Activated CD8-positive, alpha-beta T cell treated with anti-CD3 and anti-CD28 coated beads for 36 hours (primary cell): ENCODE measurements at regions not wholly inside any gene's neighbourhood (a gene's known extent, or its start where the extent isn't known, plus 50 kb on each side); places are given as distances from the start of the nearest gene placed in this dataset.

Experiments
- ATAC-seq: fragments of 200-7000 bp; cut with Tn5 transposase; one replicate; pipeline ENCODE4 v1.10.0; 2021; ENCODE audit warnings: mild to moderate bottlenecking, moderate library complexity
- CTCF ChIA-PET: fragments of 350-600 bp; sonication (Branson Sonifier 250); formaldehyde crosslinking; loops from one replicate; lab custom pipeline; 2021; ENCODE audit warnings: antibody characterized with exemption; lab: Charles Lee
- POLR2A ChIA-PET: fragments of 350-600 bp; sonication (Branson Sonifier 250); formaldehyde crosslinking; loops from one replicate; lab custom pipeline; 2021; ENCODE audit warnings: antibody characterized with exemption; lab: Charles Lee
- DNase-seq: peaks from one replicate; pipeline ENCODE4 v3.0.0-alpha.2; 2020
- H3K27ac Mint-ChIP-seq: one replicate; pipeline ENCODE4 v1.8.0; 2021; ENCODE audit warnings: mild to moderate bottlenecking, mixed read lengths
- H3K27me3 Mint-ChIP-seq: one replicate; pipeline ENCODE4 v1.8.0; 2021; ENCODE audit warnings: mixed read lengths
- H3K36me3 Mint-ChIP-seq: one replicate; pipeline ENCODE4 v1.8.0; 2021; ENCODE audit warnings: low read depth, mixed read lengths
- H3K4me1 Mint-ChIP-seq: one replicate; pipeline ENCODE4 v1.8.0; 2021; ENCODE audit warnings: low read depth, mixed read lengths
- H3K4me3 Mint-ChIP-seq: one replicate; pipeline ENCODE4 v1.8.0; 2021; ENCODE audit warnings: mild to moderate bottlenecking, moderate library complexity, mixed read lengths
- H3K9me3 Mint-ChIP-seq: one replicate; pipeline ENCODE4 v1.8.0; 2021; ENCODE audit warnings: mixed read lengths
- intact Hi-C: fragments of 100-400 bp; cut with micrococcal nuclease; formaldehyde crosslinking; loops from one replicate; pipeline ENCODE4 v1.10.0; 2022
- TF ChIP-seq, protein P1 (sequence below): fragments of 200-600 bp; IDR thresholded peaks from one replicate; pipeline ENCODE4 v1.8.0; 2022; ENCODE audit warnings: antibody characterized with exemption, mild to moderate bottlenecking

DNA sequence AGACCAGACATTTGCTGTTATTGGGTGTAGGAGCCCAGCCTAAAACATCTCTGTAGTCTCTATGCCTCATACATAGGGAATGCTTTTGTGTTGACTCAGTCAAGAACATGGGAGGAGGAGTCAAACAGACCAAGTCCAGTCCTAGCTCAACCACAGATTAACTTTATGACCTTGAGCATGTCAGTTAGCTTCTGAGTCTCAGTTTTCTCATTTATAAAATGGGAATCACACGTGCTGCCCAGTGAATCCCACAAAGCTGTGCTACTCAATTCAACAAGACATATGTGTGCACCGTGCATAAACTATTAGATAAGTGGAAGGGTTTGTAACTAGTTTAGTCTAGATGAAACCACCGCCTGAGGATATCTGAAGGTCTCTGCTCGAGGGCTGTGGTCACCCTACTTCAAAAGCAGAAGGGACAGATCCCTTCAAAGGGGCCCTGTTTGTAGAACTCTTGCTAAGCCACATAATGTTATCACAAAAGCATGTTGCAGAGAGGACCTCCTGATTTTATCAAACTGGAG, 109.5 kb upstream of the NFIA start:
- DNase-seq (no peak), ATAC-seq (no peak)
- Mint-ChIP-seq H3K4me1 (no peaks in the 10 kb centered on the region), H3K4me3 (no peak overlapping the region), H3K9me3 (no peaks in the 10 kb centered on the region), H3K27ac (no peak overlapping the region), H3K36me3 (no peaks in the 10 kb centered on the region), H3K27me3 (peaks cover 9% of the 10 kb centered on the region)
- intact Hi-C loops, result no loop called here
- POLR2A ChIA-PET, result no interaction called here
- TF ChIP-seq, protein P1, sequence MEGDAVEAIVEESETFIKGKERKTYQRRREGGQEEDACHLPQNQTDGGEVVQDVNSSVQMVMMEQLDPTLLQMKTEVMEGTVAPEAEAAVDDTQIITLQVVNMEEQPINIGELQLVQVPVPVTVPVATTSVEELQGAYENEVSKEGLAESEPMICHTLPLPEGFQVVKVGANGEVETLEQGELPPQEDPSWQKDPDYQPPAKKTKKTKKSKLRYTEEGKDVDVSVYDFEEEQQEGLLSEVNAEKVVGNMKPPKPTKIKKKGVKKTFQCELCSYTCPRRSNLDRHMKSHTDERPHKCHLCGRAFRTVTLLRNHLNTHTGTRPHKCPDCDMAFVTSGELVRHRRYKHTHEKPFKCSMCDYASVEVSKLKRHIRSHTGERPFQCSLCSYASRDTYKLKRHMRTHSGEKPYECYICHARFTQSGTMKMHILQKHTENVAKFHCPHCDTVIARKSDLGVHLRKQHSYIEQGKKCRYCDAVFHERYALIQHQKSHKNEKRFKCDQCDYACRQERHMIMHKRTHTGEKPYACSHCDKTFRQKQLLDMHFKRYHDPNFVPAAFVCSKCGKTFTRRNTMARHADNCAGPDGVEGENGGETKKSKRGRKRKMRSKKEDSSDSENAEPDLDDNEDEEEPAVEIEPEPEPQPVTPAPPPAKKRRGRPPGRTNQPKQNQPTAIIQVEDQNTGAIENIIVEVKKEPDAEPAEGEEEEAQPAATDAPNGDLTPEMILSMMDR, result no peak
- CTCF ChIA-PET, result no interaction called here

DNA sequence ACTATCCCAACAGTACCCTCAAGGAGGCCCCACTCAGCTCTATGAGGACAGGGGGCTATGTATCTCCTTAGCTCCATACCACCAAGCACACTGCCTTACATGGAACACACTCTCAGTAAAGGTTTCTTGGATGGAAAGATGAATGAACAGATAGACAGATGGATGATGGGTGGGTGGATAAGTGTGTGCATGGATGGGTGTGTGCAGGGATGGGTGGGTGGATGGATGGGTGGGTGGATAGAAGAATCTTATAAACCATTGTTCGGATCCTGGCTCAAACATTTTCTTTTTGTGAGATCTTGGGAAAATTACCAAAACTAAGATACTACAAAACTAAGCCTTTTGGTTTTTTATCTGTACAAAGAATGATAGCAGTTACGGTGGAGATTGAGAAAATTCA, 111.0 kb upstream of the NFIA start:
- peaks cover 7% of the 10 kb centered on the region for H3K9me3 Mint-ChIP-seq
- peaks cover 9% of the 10 kb centered on the region for H3K27me3 Mint-ChIP-seq
- ATAC-seq, result no peak
- TF ChIP-seq, protein P1, result no peak
- POLR2A ChIA-PET, result no interaction called here
- intact Hi-C loops, result no loop called here
- no peak overlapping the region for H3K4me3 Mint-ChIP-seq
- no peaks in the 10 kb centered on the region for H3K4me1 Mint-ChIP-seq
- CTCF ChIA-PET, result interaction anchor here (1.0 kb wide), 1 partner anchor 14 kb away, joined by 3 read pairs; no protein-coding TSS in a partner anchor
- peaks cover 5% of the 10 kb centered on the region for H3K36me3 Mint-ChIP-seq
- no peak overlapping the region for H3K27ac Mint-ChIP-seq
- DNase-seq, result no peak

DNA sequence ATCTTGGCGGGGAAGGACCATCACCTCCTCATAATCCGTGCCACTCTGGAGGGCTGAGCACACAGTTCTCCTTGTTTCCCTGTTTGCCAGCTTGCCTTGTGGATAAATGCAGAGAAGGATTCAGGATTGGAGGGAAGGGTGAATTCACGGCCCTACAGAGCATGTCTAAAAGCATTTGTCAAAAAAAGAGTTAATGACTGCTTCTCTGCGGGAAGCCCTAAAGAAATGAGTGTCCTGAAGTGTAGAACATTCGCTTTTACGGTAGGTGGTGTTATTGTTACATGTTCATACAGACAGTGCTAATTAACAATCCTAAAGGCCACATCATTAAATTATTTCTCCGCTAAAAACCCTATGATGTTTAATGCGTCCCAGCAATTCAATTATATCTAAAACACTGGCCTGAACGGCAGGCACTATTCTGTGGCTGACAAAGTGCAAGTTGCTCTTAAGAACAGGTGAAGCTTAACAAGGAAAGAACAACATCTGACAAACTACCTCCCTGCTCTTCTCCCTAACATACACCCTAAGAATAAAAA, 112.3 kb upstream of the NFIA start:
- CTCF ChIA-PET, result no interaction called here
- Mint-ChIP-seq H3K36me3 (peaks cover 9% of the 10 kb centered on the region), H3K4me1 (no peaks in the 10 kb centered on the region), H3K27me3 (peaks cover 7% of the 10 kb centered on the region), H3K27ac (no peak overlapping the region), H3K9me3 (peaks cover 11% of the 10 kb centered on the region), H3K4me3 (no peak overlapping the region)
- POLR2A ChIA-PET, result no interaction called here
- ATAC-seq (no peak), DNase-seq (no peak)
- intact Hi-C loops, result no loop called here
- TF ChIP-seq, protein P1, result no peak

DNA sequence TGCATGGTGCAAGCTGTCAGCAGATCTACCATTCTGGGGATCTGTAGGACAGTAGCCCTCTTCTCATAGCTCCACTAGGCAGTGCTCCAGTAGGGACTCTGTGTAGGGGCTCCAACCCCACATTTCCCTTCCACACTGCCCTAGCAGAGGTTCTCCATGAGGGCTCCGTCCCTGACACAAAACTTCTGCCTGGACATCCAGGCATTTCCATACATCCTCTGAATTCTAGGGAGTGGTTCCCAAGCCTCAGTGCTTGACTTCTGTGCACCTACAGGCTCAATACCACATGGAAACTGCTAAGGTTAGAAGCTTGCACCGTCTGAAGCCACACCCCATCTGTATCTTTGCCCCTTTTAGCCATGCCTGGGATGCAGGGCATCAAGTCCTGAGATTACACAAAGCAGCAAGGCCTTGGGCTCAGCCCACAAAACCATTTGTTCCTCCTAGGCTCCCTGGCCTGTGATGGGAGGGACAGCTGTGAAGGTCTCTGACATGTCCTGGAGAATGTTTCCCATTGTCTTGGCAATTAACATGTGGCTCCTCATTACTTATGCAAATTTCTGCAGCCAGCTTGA, 117.0 kb upstream of the NFIA start:
- TF ChIP-seq, protein P1, result no peak
- Mint-ChIP-seq H3K27me3 (peaks cover 12% of the 10 kb centered on the region), H3K4me1 (no peaks in the 10 kb centered on the region), H3K36me3 (peaks cover 9% of the 10 kb centered on the region), H3K4me3 (no peak overlapping the region), H3K27ac (no peak overlapping the region), H3K9me3 (peaks cover 15% of the 10 kb centered on the region)
- ChIA-PET CTCF (no interaction called here), POLR2A (no interaction called here)
- ATAC-seq, result no peak
- intact Hi-C loops, result no loop called here
- DNase-seq, result no peak

DNA sequence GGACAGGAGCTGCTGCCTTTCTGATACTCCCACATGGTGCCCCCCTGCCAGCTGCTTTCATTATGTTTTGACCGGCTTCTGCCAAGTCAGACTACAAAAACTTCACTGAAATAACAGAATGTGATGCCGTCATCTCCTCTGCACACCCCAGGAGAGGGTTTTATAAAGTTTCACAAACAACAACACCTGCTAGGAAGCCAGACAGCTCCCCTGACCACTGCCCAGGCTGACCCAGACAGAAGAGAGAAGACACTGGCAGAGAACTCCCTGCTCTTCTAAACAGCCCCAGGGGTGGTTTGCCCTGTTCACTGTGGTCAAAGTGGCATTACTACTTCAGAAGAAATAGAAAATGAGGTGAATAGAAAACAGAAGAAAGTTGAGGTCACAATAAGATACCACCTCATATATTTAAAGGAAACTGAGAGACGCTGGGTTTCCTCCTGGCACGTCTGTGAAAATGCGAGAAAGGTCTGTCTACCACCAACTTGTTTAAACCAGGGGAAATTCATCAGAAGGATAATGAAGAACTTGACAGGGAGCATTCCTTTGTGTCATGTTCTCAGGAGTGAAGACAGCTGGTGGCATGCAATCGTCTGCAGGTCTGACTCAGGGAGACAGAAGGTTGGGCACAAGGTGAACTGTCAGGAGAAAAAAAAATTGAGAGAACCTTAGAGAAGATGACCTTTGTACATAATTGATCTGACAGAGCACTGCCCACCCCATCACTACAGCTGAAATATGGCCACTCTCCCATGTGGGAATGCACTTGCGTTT, 119.0 kb upstream of the NFIA start:
- DNase-seq, result no peak
- no peak for ATAC-seq
- peaks cover 9% of the 10 kb centered on the region for H3K27me3 Mint-ChIP-seq
- TF ChIP-seq, protein P1, result no peak
- peaks cover 15% of the 10 kb centered on the region for H3K9me3 Mint-ChIP-seq
- peaks cover 9% of the 10 kb centered on the region for H3K36me3 Mint-ChIP-seq
- H3K27ac Mint-ChIP-seq, result no peak overlapping the region
- ChIA-PET POLR2A (no interaction called here), CTCF (no interaction called here)
- intact Hi-C loops, result no loop called here
- H3K4me3 Mint-ChIP-seq, result no peak overlapping the region
- H3K4me1 Mint-ChIP-seq, result no peaks in the 10 kb centered on the region
